Activated CD4-positive, alpha-beta memory T cell treated with anti-CD3 and anti-CD28 coated beads, Interleukin-2, amount 10 ng/mL, durations not matched to agents 7 days and 5 days (primary cell): ENCODE measurements at regions not wholly inside any gene's neighbourhood (a gene's known extent, or its start where the extent isn't known, plus 50 kb on each side); places are given as distances from the start of the nearest gene placed in this dataset.
A peak's percentile ranks its signal among the peaks of the same experiment; 100 is the strongest.

ENCODE experiments used
- CTCF ChIA-PET: fragments of 350-600 bp; sonication (Branson Sonifier 250); formaldehyde crosslinking; loops from one replicate; lab custom pipeline; 2021; ENCODE audit warnings: antibody characterized with exemption, inconsistent platforms; lab: Charles Lee
- POLR2A ChIA-PET: fragments of 350-600 bp; sonication (Branson Sonifier 250); formaldehyde crosslinking; loops from one replicate; lab custom pipeline; 2021; ENCODE audit warnings: antibody characterized with exemption; lab: Charles Lee
- DNase-seq: peaks from one replicate; pipeline ENCODE4 v3.0.0-alpha.2; 2020
- H3K27ac Mint-ChIP-seq: one replicate; pipeline ENCODE4 v1.8.0; 2021; ENCODE audit warnings: mild to moderate bottlenecking, mixed read lengths
- H3K27me3 Mint-ChIP-seq: one replicate; pipeline ENCODE4 v1.8.0; 2021; ENCODE audit warnings: mixed read lengths
- H3K36me3 Mint-ChIP-seq: one replicate; pipeline ENCODE4 v1.8.0; 2021; ENCODE audit warnings: low read depth, mixed read lengths
- H3K4me1 Mint-ChIP-seq: one replicate; pipeline ENCODE4 v1.8.0; 2021; ENCODE audit warnings: mixed read lengths
- H3K4me3 Mint-ChIP-seq: one replicate; pipeline ENCODE4 v1.8.0; 2021; ENCODE audit warnings: mild to moderate bottlenecking, mixed read lengths
- H3K9me3 Mint-ChIP-seq: one replicate; pipeline ENCODE4 v1.8.0; 2021; ENCODE audit warnings: mixed read lengths

DNA sequence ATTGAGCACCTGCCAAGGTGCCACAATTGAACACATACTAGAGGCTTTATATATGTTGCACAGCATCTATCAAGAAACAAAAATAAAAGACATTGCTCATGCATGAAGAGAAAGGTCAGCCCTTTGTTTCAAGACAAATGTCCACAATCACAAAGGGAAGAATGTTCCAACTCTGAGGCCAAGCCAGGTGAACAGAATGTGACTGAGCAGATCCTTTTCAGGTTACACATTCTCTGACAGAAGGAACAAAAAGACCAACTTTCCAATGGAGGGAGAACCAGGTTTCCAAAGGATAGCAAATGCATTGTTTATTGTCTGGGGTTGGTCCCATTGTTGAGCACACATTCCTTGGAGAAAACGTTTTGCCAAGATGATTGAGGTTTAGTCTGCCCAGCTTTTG, 50.2 kb upstream of the FAM174B start:
- H3K4me3 Mint-ChIP-seq: no peak overlapping the region
- H3K4me1 Mint-ChIP-seq: peaks cover 2% of the 10 kb centered on the region
- no peaks in the 10 kb centered on the region for H3K27me3 Mint-ChIP-seq
- ChIA-PET CTCF (interaction anchor here (1.1 kb wide), 1 partner anchor 9 kb away, joined by 3 read pairs; no protein-coding TSS in a partner anchor), POLR2A (interaction anchor here (0.7 kb wide), 1 partner anchor 945 kb away, joined by 3 read pairs; no protein-coding TSS in a partner anchor)
- H3K9me3 Mint-ChIP-seq: no peaks in the 10 kb centered on the region
- no peak for DNase-seq
- no peaks in the 10 kb centered on the region for H3K36me3 Mint-ChIP-seq
- H3K27ac Mint-ChIP-seq: no peak overlapping the region

DNA sequence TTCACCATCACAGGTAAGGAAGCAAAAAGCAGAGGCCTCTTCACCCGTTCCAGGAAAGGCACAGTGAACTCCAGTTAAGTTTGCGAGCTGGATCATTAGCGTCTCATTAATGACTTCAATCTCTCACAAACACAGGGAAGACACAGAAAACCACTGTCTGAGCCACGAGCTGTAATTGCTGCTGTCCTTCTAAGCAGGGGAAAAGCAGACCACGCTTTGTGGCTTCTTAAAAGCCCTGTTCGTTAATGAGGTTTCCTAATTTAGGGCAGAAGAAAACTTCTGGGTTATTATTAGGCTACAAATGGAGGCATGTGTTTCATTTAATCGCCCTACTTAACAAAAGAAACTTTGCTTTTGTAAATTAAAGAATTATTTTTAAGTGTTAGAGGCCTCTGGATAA, 50.6 kb upstream of the FAM174B start:
- no peaks in the 10 kb centered on the region for H3K36me3 Mint-ChIP-seq
- ChIA-PET CTCF (interaction anchor here (1.1 kb wide), 1 partner anchor 8 kb away, joined by 3 read pairs; no protein-coding TSS in a partner anchor), POLR2A (no interaction called here)
- H3K27ac Mint-ChIP-seq: no peak overlapping the region
- no peaks in the 10 kb centered on the region for H3K27me3 Mint-ChIP-seq
- no peak for DNase-seq
- peaks cover 2% of the 10 kb centered on the region for H3K4me1 Mint-ChIP-seq
- no peak overlapping the region for H3K4me3 Mint-ChIP-seq
- no peaks in the 10 kb centered on the region for H3K9me3 Mint-ChIP-seq

- ChIA-PET CTCF (no interaction called here), POLR2A (no interaction called here)
- Mint-ChIP-seq H3K4me3 (no peak overlapping the region), H3K27ac (no peak overlapping the region), H3K27me3 (no peaks in the 10 kb centered on the region), H3K4me1 (peaks cover 2% of the 10 kb centered on the region), H3K36me3 (no peaks in the 10 kb centered on the region), H3K9me3 (no peaks in the 10 kb centered on the region)
- DNase-seq: no peak
Measured at GRCh38 chr15:92707880-92708551, 52.4 kb upstream of the FAM174B start.

GRCh38 chr15:92708635-92709034, 53.1 kb upstream of the FAM174B start:
- Mint-ChIP-seq H3K4me3 (no peak overlapping the region), H3K27ac (no peak overlapping the region), H3K4me1 (peaks cover 2% of the 10 kb centered on the region), H3K9me3 (no peaks in the 10 kb centered on the region), H3K27me3 (peaks cover 5% of the 10 kb centered on the region), H3K36me3 (no peaks in the 10 kb centered on the region)
- ChIA-PET CTCF (no interaction called here), POLR2A (no interaction called here)
- no peak for DNase-seq

GRCh38 chr15:92709110-92709790, 53.7 kb upstream of the FAM174B start:
- no peaks in the 10 kb centered on the region for H3K36me3 Mint-ChIP-seq
- no peak for DNase-seq
- peaks cover 6% of the 10 kb centered on the region for H3K4me1 Mint-ChIP-seq
- H3K27ac Mint-ChIP-seq: no peak overlapping the region
- H3K27me3 Mint-ChIP-seq: peaks cover 10% of the 10 kb centered on the region
- ChIA-PET POLR2A (no interaction called here), CTCF (no interaction called here)
- no peaks in the 10 kb centered on the region for H3K9me3 Mint-ChIP-seq
- no peak overlapping the region for H3K4me3 Mint-ChIP-seq

- peaks cover 21% of the 10 kb centered on the region for H3K27me3 Mint-ChIP-seq
- H3K36me3 Mint-ChIP-seq: no peaks in the 10 kb centered on the region
- ChIA-PET POLR2A (no interaction called here), CTCF (no interaction called here)
- no peak for DNase-seq
- H3K4me3 Mint-ChIP-seq: no peak overlapping the region
- H3K9me3 Mint-ChIP-seq: no peaks in the 10 kb centered on the region
- no peak overlapping the region for H3K27ac Mint-ChIP-seq
- H3K4me1 Mint-ChIP-seq: peaks cover 11% of the 10 kb centered on the region
Measured at GRCh38 chr15:92711457-92711831, 55.9 kb upstream of the FAM174B start.

DNA sequence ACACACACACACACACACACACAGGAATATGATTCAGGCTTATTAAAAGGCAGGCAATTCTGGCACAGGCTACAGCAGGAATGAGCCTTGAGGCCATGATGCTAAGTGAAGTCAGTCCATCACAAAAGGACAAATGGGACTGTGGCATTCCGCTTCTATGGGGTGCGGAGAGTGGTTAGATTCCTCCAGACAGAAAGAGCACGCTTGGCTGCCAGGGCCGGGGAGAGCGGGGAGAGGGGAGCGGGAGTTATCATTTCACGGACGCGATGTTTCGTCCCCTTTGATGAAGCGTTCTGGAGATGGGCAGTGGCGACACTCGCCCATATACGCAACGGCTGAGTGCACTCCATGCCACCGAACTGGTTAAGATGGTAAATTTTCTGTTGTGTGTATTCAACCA, 58.5 kb upstream of the FAM174B start:
- peak overlapping the region; percentile 11 for H3K4me3 Mint-ChIP-seq
- H3K4me1 Mint-ChIP-seq: peaks cover 8% of the 10 kb centered on the region
- CTCF ChIA-PET: interaction anchor here (0.6 to 3.9 kb wide), 16 partner anchors 8 to 617 kb away, joined by 3 to 45 read pairs (median 4); no protein-coding TSS in a partner anchor
- H3K27me3 Mint-ChIP-seq: peaks cover 24% of the 10 kb centered on the region
- no peak overlapping the region for H3K27ac Mint-ChIP-seq
- H3K9me3 Mint-ChIP-seq: no peaks in the 10 kb centered on the region
- DNase-seq: no peak
- POLR2A ChIA-PET: interaction anchor here (1.1 kb wide), 1 partner anchor 192 kb away, joined by 3 read pairs; no protein-coding TSS in a partner anchor
- no peaks in the 10 kb centered on the region for H3K36me3 Mint-ChIP-seq

DNA sequence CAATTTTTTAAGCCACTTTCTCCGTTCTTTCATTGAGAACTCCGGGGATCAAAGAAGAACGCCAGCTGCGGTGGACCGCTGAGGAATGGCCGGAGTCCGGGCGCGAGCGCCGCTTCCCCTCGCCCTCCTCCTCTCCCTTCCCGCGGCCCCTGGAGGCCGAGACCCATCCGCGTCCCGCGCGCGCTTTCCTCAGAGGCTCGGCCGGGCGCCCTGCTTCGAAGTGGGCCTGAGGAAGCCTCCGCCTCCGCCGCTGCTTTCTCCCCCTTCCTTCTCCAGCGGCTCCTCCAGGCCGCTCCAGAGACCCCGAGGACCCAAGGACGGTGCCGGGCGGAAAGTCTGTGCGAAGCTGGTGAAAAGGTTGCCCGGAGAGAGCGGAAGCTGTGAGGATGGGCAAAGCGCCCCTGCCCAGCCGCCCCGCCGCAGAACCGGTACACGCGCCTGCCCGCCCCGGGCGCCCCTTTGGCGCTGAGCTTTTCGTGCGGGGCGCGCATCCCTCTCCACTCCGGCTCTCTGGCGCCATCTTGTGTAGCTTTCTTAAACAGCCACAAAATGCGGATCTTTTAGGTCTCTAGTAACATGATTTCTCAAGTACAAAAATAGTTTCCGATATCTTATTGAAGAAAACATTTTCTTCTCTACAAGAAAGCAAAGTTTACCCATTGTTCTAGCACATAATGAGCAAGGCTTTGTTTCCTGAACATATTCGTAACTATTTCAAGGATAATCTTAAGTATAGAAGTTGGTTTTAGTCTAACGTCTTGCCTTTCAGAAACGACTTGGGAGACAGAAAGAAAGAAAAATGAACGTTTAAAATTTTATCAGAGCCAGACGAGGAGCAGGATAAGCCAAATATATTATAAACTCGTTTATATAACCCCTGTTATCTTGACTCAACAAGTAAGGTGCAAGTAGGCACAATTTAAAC, 59.2 kb upstream of the FAM174B start:
- Mint-ChIP-seq H3K27ac (no peak overlapping the region), H3K4me3 (peak overlapping the region; percentile 30), H3K9me3 (no peaks in the 10 kb centered on the region), H3K27me3 (peaks cover 26% of the 10 kb centered on the region), H3K36me3 (no peaks in the 10 kb centered on the region), H3K4me1 (peaks cover 8% of the 10 kb centered on the region)
- ChIA-PET CTCF (interaction anchor here (0.6 to 3.9 kb wide), 20 partner anchors 9 to 1581 kb away, joined by 3 to 45 read pairs (median 3); no protein-coding TSS in a partner anchor), POLR2A (interaction anchor here (1.1 kb wide), 1 partner anchor 193 kb away, joined by 3 read pairs; no protein-coding TSS in a partner anchor)
- peak; percentile 72 for DNase-seq

- Mint-ChIP-seq H3K9me3 (no peaks in the 10 kb centered on the region), H3K4me3 (no peak overlapping the region), H3K27ac (no peak overlapping the region), H3K4me1 (peaks cover 8% of the 10 kb centered on the region), H3K36me3 (no peaks in the 10 kb centered on the region), H3K27me3 (peaks cover 26% of the 10 kb centered on the region)
- no peak for DNase-seq
- ChIA-PET POLR2A (no interaction called here), CTCF (interaction anchor here (0.7 to 3.9 kb wide), 4 partner anchors 12 to 195 kb away, joined by 3 to 45 read pairs (median 4); no protein-coding TSS in a partner anchor)
Measured at GRCh38 chr15:92715758-92716157, 60.2 kb upstream of the FAM174B start.

- H3K27ac Mint-ChIP-seq: no peak overlapping the region
- POLR2A ChIA-PET: no interaction called here
- DNase-seq: no peak
- no peaks in the 10 kb centered on the region for H3K9me3 Mint-ChIP-seq
- no peak overlapping the region for H3K4me3 Mint-ChIP-seq
- peaks cover 7% of the 10 kb centered on the region for H3K4me1 Mint-ChIP-seq
- peaks cover 24% of the 10 kb centered on the region for H3K27me3 Mint-ChIP-seq
- CTCF ChIA-PET: no interaction called here
- H3K36me3 Mint-ChIP-seq: no peaks in the 10 kb centered on the region
Measured at GRCh38 chr15:92719021-92719420, 63.4 kb upstream of the FAM174B start.

- H3K27ac Mint-ChIP-seq: no peak overlapping the region
- no peak for DNase-seq
- H3K4me1 Mint-ChIP-seq: peaks cover 6% of the 10 kb centered on the region
- CTCF ChIA-PET: interaction anchor here (1.0 kb wide), 1 partner anchor 9 kb away, joined by 3 read pairs; no protein-coding TSS in a partner anchor
- POLR2A ChIA-PET: no interaction called here
- H3K4me3 Mint-ChIP-seq: no peak overlapping the region
- H3K27me3 Mint-ChIP-seq: peaks cover 13% of the 10 kb centered on the region
- no peaks in the 10 kb centered on the region for H3K36me3 Mint-ChIP-seq
- H3K9me3 Mint-ChIP-seq: no peaks in the 10 kb centered on the region
Measured at GRCh38 chr15:92724144-92724543, 68.6 kb upstream of the FAM174B start.

DNA sequence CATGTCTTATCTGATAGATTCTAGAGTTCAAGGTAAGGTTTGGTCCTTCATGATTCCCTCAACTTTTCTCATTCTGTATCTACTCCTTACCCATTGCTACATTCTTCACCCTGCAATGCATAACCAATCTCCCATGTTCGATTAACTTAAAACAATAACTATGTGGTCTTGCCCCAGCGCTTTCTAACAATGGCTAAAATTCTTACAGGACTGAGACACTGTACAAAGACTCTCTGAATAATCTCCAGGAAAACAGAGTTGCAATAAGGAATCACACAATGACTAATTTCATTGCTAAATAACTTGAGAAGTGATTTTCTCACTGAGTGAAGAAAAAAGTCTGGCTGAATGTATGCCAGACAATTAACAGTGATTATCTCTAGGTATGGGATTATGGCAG, 69.6 kb upstream of the FAM174B start:
- no peak overlapping the region for H3K4me3 Mint-ChIP-seq
- H3K4me1 Mint-ChIP-seq: peaks cover 6% of the 10 kb centered on the region
- POLR2A ChIA-PET: no interaction called here
- no peaks in the 10 kb centered on the region for H3K9me3 Mint-ChIP-seq
- DNase-seq: no peak
- CTCF ChIA-PET: no interaction called here
- H3K27me3 Mint-ChIP-seq: peaks cover 13% of the 10 kb centered on the region
- H3K36me3 Mint-ChIP-seq: no peaks in the 10 kb centered on the region
- no peak overlapping the region for H3K27ac Mint-ChIP-seq
